ENCODE measurements at regions not wholly inside any gene's neighbourhood (a gene's known extent, or its start where the extent isn't known, plus 50 kb on each side); places are given as distances from the start of the nearest gene placed in this dataset.

GRCh38 chr16:73605309-73605708, 557.4 kb upstream of the ZFHX3 start:
- no peak for FAIRE-seq
- no peak for DNase-seq (ENCODE audit: low read depth)

GRCh38 chr16:73601911-73602310, 554.0 kb upstream of the ZFHX3 start:
- DNase-seq (ENCODE audit: low read depth) (no peak), FAIRE-seq (no peak)
- H3K4me3 ChIP-seq (ENCODE audit: low read depth, low read length): no peak overlapping the region
- H3K36me3 ChIP-seq (ENCODE audit: control insufficient read depth, insufficient read depth, low read length): no peaks in the 10 kb centered on the region
- TF ChIP-seq CTCF (IDR thresholded peaks at IDR 0.05; ENCODE audit: insufficient read depth, low read length, severe bottlenecking): no peak
- H3K27me3 ChIP-seq (ENCODE audit: control insufficient read depth, insufficient read depth, low read length): no peaks in the 10 kb centered on the region

More at GRCh38 chr16:73605309-73605708, 557.4 kb upstream of the ZFHX3 start:
- H3K4me3 ChIP-seq (ENCODE audit: low read depth, low read length): no peak overlapping the region
- H3K27me3 ChIP-seq (ENCODE audit: control insufficient read depth, insufficient read depth, low read length): no peaks in the 10 kb centered on the region
- no peaks in the 10 kb centered on the region for H3K36me3 ChIP-seq (ENCODE audit: control insufficient read depth, insufficient read depth, low read length)
- TF ChIP-seq CTCF (IDR thresholded peaks at IDR 0.05; ENCODE audit: insufficient read depth, low read length, severe bottlenecking): no peak

GRCh38 chr16:73599870-73600269, 551.9 kb upstream of the ZFHX3 start:
- DNase-seq (ENCODE audit: low read depth) (no peak), FAIRE-seq (no peak)
- no peaks in the 10 kb centered on the region for H3K36me3 ChIP-seq (ENCODE audit: control insufficient read depth, insufficient read depth, low read length)
- H3K4me3 ChIP-seq (ENCODE audit: low read depth, low read length): no peak overlapping the region
- no peaks in the 10 kb centered on the region for H3K27me3 ChIP-seq (ENCODE audit: control insufficient read depth, insufficient read depth, low read length)
- TF ChIP-seq CTCF (IDR thresholded peaks at IDR 0.05; ENCODE audit: insufficient read depth, low read length, severe bottlenecking): no peak

GRCh38 chr16:73599351-73599750, 551.4 kb upstream of the ZFHX3 start:
- no peaks in the 10 kb centered on the region for H3K36me3 ChIP-seq (ENCODE audit: control insufficient read depth, insufficient read depth, low read length)
- no peak overlapping the region for H3K4me3 ChIP-seq (ENCODE audit: low read depth, low read length)
- DNase-seq (ENCODE audit: low read depth) (no peak), FAIRE-seq (no peak)
- TF ChIP-seq CTCF (IDR thresholded peaks at IDR 0.05; ENCODE audit: insufficient read depth, low read length, severe bottlenecking): no peak
- H3K27me3 ChIP-seq (ENCODE audit: control insufficient read depth, insufficient read depth, low read length): no peaks in the 10 kb centered on the region

- no peak for DNase-seq (ENCODE audit: low read depth)
- no peak overlapping the region for H3K4me3 ChIP-seq (ENCODE audit: low read depth, low read length)
- TF ChIP-seq CTCF (IDR thresholded peaks at IDR 0.05; ENCODE audit: insufficient read depth, low read length, severe bottlenecking): no peak
- FAIRE-seq: no peak
- H3K36me3 ChIP-seq (ENCODE audit: control insufficient read depth, insufficient read depth, low read length): no peaks in the 10 kb centered on the region
- no peaks in the 10 kb centered on the region for H3K27me3 ChIP-seq (ENCODE audit: control insufficient read depth, insufficient read depth, low read length)
Measured at GRCh38 chr16:73584157-73584556, 536.2 kb upstream of the ZFHX3 start.

- Histone ChIP-seq H3K27me3 (ENCODE audit: control insufficient read depth, insufficient read depth, low read length) (no peaks in the 10 kb centered on the region), H3K36me3 (ENCODE audit: control insufficient read depth, insufficient read depth, low read length) (no peaks in the 10 kb centered on the region), H3K4me3 (ENCODE audit: low read depth, low read length) (no peak overlapping the region)
- DNase-seq (ENCODE audit: low read depth): no peak
- no peak for FAIRE-seq
- no peak for TF ChIP-seq CTCF (IDR thresholded peaks at IDR 0.05; ENCODE audit: insufficient read depth, low read length, severe bottlenecking)
Measured at GRCh38 chr16:73572135-73572828, 524.4 kb upstream of the ZFHX3 start.
